ENCODE measurements at regions not wholly inside any gene's neighbourhood (a gene's known extent, or its start where the extent isn't known, plus 50 kb on each side); places are given as distances from the start of the nearest gene placed in this dataset.
"Not testable (repeated sequence)": the region's sequence is repeated elsewhere in the genome, so short reads cannot be mapped to it uniquely, and the experiment has no call there.

GRCh38 chr21:27802816-27803475, 836.1 kb upstream of the ADAMTS5 start:
- peak in 44 of 56 donors; percentile 1 to 67 (median 26) for DNase-seq

GRCh38 chr21:27799861-27800260, 833.0 kb upstream of the ADAMTS5 start:
- DNase-seq, result no peak

- no peak for DNase-seq
Measured at GRCh38 chr21:27796106-27796505, 829.2 kb upstream of the ADAMTS5 start.

DNA sequence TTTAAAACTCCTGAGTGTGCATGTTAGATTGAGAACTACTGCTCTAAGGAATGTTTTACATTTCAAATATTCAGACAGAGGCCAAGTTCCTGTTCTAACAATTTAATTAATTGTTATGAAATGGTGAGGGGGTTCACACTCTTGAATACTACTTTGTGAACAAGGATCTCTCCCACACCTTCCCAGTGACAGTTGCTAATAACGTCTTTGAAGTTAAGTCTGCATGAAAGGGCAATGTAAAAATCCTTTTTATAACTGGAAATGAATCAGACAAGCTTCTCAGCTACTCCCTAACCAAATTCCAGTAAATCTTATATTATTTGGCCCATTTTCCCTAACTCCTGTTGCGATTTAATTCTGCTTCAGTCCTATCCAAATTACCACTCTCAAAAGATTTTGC, 828.5 kb upstream of the ADAMTS5 start:
- DNase-seq, result peak in 2 of 56 donors; percentile 2 to 20

DNA sequence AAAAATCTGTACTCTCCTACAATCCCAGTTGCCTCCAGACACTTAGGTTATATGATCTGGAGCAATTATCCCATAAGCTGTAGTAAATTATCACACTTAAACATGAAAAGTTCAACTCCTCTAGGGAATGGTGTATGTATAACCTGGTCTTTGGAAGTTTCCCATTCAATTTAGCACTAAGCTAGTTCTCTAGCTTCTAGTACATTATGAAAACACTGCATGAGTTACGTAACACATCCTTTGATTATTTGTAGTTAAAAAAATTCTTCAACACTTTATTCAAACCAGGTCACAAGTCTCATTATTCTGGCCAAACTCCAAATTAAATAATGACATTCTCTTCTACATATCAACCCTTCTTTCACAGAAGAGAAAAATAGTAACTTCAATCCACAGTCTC, 827.0 kb upstream of the ADAMTS5 start:
- DNase-seq, result no peak

GRCh38 chr21:27787046-27787445, 820.2 kb upstream of the ADAMTS5 start:
- no peak for DNase-seq

GRCh38 chr21:27779606-27780005, 812.7 kb upstream of the ADAMTS5 start:
- no peak for DNase-seq

GRCh38 chr21:27776925-27777553, 810.2 kb upstream of the ADAMTS5 start:
- peak in 1 of 56 donors; percentile 1 for DNase-seq

DNA sequence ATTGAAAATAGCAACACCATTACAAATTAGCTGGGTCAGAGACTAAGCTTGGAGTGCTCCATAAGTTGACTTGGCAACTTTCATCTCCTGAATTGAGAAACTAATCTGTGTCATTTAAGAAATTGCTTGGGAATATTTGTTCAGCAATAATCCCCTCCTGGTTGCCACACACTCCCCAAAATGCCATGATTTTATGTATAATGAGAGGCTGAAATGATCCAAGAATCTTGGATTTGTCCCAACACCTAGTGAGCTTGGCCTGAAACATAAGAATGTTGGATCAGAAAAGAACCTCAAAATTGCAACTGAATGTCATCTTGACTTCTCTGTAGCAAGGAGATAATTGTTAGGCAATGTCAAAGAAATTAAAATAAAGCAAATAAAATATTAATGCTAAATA, 805.9 kb upstream of the ADAMTS5 start:
- no peak for DNase-seq

DNA sequence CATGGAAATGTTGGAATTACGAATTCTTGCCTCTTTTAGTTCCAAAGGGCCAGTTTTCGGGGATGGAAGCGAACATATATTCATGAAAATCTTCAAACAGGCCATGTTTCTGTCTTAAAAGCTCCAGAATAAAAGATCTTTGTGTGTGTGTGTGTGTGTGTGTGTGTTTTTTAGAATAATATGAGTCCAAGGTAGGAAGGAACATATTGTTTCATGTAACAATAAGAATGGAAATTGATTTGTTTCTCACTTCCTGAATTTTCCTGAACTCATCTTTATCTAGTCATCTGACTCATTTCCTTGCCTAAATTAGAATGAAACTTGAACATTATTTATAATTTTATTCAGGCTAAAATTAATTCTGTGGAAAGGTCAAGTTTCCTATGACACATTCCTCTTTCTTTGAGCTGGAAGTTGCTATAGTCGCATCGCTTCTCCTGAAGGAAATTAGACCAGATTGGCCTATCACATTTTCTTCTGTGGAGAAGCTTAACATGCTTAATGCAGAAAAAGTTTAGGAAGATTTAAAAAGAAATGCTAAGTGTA, 805.1 kb upstream of the ADAMTS5 start:
- DNase-seq, result no peak

DNA sequence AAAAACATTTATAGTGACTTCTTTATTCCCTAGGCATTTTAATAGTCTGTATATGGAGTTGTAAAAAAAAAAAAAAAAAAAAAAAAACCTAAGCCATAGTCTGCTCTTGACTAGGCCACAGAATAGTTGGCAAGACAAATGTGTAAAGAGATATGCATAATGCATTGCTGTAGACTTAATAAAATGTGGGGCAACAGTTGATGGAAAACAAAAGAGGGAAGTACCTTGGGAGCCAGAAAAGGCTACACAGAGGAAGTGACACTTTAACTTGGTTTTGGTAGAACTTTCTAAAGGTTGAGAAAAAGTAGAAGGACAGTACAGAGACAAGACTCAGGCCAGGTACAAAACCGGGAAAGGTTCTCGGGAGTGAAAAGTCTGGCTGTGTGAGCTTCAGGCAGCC, 802.9 kb upstream of the ADAMTS5 start:
- DNase-seq, result no peak

DNA sequence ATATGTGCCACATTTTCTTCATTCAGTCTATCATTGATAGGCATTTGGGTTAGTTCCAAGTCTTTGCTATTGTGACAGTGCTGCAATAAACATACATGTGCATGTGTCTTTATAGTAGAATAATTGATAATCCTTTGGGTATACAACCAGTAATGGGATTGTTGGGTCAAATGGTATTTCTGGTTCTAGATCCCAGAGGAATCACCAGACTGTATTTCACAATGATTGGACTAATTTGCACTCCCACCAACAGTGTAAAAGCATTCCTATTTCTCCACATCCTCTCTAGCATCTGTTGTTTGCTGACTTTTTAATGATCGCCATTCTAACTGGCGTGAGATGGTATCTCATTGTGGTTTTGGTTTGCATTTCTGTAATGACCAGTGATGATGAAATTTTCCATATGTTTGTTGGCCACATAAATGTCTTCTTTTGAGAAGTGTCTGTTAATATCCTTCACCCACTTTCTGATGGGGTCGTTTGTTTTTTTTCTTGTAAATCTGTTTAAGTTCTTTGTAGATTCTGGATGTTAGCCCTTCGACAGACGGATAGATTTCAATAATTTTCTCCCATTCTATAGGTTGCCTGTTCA, 801.3 kb upstream of the ADAMTS5 start:
- DNase-seq, result not testable (repeated sequence)

- DNase-seq, result no peak
Measured at GRCh38 chr21:27764056-27764455, 797.2 kb upstream of the ADAMTS5 start.

DNA sequence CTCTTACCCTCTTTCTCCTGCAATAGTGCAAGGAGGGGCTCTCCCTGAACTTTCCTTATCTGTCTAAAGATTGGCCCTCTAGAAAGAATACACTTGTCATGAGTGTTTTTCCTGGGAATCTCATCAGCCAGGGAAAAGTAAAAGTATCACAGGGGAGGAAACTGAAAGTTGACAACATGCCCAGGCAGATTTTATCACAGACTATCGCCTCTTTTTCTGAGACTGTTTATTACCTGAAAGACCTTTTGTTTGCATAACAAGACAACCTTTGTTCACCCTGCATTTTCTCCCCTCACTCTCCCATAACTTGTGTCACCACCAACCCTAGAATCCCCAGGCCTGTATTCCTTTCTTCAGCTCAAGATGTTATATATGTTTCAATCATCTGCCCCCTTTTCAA, 794.7 kb upstream of the ADAMTS5 start:
- DNase-seq, result no peak

DNA sequence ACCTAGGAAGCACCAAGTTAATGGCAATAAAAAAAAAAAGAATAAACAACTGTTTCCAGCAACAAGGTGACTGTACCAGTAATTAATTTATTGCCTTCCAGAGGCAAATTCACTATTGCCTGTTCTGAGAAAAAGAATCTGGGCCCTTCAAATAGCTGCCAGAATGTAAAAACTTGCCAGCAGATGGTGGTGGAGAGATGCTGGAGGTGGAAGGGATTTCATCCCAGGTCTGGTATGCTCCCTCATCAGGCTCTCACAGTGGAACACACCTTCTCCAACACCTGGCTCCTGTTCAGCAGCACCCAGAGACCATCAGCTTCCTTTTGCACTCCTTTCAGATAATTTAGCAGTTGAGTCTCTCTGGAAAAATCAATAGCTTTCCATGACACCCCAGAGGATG, 792.9 kb upstream of the ADAMTS5 start:
- DNase-seq, result no peak

DNA sequence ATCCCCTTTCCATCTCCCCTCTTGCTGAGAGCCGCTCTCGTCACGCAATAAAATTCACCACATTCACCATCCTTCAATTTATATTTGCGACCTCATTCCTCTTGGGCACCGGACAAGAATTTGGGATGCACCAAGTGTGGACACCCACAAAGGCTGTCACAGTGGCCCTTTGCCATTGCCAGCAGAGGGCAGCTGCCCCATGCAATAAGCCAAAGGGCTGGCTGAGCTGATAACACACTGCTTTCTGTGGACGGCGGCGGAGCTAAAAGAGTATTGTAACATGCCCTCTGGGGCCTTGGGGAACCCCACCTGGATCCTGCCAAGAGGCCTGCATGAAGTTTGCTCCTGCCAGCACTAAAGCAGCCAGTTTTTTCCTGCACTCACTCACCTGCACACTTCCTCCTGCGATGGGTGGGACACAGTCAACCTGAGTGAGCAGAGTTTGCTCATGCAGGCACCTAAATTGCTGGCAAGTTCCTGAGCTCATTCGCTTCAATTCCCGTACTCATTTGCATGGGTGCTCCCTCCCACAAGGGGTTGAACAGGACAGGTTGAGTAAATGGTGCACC, 792.3 kb upstream of the ADAMTS5 start:
- peak in 37 of 56 donors; percentile 0 to 67 (median 12) for DNase-seq

- DNase-seq, result no peak
Measured at GRCh38 chr21:27756191-27756590, 789.3 kb upstream of the ADAMTS5 start.

DNA sequence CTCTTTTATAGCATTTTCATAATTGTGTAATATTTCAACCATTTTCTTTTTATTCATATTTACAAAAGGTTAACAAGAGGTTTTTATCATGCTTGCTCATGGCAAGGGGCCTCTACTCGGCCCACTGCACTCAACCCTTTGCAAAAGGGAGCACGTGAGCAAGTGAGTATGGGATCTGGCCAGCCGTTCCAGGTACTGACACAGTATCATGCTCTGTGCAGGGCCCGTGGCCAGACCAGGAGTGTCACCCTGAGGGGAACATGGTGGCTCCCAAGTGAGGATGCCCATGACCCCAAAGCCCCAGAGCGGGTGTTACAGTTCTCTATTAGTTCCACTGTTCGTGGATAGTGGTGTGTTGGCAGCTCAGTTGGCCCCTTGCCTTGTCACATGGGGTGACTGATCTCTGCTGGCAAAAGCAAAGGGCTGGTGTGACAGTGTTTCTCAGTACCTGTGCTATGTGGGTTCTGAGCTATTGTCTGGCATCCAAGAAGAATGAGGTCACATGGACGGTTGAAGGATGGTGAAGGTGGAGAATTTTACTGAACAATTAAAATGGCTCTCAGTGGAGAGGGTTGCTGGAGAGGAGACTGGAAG, 777.2 kb upstream of the ADAMTS5 start:
- DNase-seq, result no peak

DNA sequence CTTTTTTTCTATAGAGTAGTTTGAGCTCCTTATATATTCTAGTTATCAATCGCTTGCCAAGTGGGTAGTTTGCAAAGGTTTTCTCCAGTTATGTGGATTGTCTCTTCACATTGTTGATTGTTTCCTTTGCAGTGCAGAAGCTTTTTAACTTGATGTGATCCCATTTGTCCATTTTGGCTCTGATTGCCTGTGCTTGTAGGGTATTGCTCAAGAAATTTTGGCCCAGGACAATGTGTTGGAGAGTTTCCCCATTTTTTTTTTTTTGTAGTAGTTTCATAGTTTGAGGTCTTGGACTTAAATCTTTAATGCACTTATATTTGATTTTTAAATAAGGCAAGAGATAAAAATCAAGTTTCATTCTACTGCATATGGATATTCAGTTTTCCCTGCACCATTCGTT, 774.8 kb upstream of the ADAMTS5 start:
- no peak for DNase-seq

- DNase-seq, result no peak
Measured at GRCh38 chr21:27740084-27740483, 773.2 kb upstream of the ADAMTS5 start.

GRCh38 chr21:27739187-27739586, 772.3 kb upstream of the ADAMTS5 start:
- DNase-seq, result no peak

DNA sequence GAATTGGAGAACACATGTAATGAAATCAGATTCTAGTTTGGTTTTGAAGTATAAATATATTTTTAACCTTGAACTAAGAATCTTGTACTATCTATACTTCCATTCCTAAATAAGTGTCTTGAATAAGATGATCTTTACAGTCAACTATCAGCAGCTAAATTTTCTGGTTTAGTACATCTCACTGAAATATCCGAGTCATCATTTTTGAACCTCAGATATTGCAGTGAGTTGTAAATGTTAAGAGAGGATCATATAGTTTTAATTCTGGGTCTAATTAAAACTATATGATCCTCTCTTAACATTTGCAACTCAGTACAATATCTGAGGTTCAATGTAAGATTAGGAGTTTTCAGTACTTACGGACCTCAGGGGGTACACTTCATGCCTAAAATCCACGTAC, 768.8 kb upstream of the ADAMTS5 start:
- DNase-seq, result no peak
